Muscle of leg (tissue), 3 donors: ENCODE measurements at regions not wholly inside any gene's neighbourhood (a gene's known extent, or its start where the extent isn't known, plus 50 kb on each side); places are given as distances from the start of the nearest gene placed in this dataset.

Experiments used
- DNase-seq: peaks from one replicate; pipeline ENCODE4 v3.0.0; 2013
- H3K27ac ChIP-seq: one replicate; pipeline ENCODE4 v1.5.1; 2013; ENCODE audit warnings: mild to moderate bottlenecking, low read length, control low read depth
- H3K27me3 ChIP-seq: one replicate; pipeline ENCODE4 v1.6.1; 2013; ENCODE audit warnings: low read length; ENCODE audit not compliant: control insufficient read depth, insufficient read depth
- H3K36me3 ChIP-seq: one replicate; pipeline ENCODE4 v1.6.1; 2013; ENCODE audit warnings: low read length; ENCODE audit not compliant: control insufficient read depth, insufficient read depth
- H3K4me1 ChIP-seq: one replicate; pipeline ENCODE4 v1.6.1; 2013; ENCODE audit warnings: low read length; ENCODE audit not compliant: control insufficient read depth, insufficient read depth
- H3K4me3 ChIP-seq: one replicate; pipeline ENCODE4 v1.5.1; 2013; ENCODE audit warnings: low read length, control low read depth
- H3K9me3 ChIP-seq: replicated peaks from 2 replicates; pipeline ENCODE4 v1.6.1; 2013; ENCODE audit warnings: low read depth, low read length; ENCODE audit not compliant: control insufficient read depth
- WGBS: methylation state at CpG from one replicate; pipeline ENCODE4 v1.1.5; 2013; ENCODE audit warnings: missing lambda C conversion rate; ENCODE audit not compliant: insufficient coverage; 5-methylcytosine and 5-hydroxymethylcytosine counted together

- no peaks in the 10 kb centered on the region for H3K27me3 ChIP-seq
- no peaks in the 10 kb centered on the region for H3K4me1 ChIP-seq
- no CpG with 5 or more reads among the region's 5 CpGs for WGBS
- no peak for DNase-seq
- no peak overlapping the region for H3K4me3 ChIP-seq
- H3K9me3 ChIP-seq: peaks cover 18% of the 10 kb centered on the region
- H3K27ac ChIP-seq: no peak overlapping the region
- no peaks in the 10 kb centered on the region for H3K36me3 ChIP-seq
These were observed 85.4 kb downstream of the ZNF777 start for GRCh38 chr7:149375234-149376008.

GRCh38 chr7:149377386-149377785 is 83.5 kb downstream of the ZNF777 start:
- Histone ChIP-seq H3K9me3 (peaks cover 22% of the 10 kb centered on the region), H3K4me1 (no peaks in the 10 kb centered on the region), H3K27me3 (no peaks in the 10 kb centered on the region), H3K4me3 (no peak overlapping the region), H3K27ac (no peak overlapping the region), H3K36me3 (no peaks in the 10 kb centered on the region)
- no CpG with 5 or more reads among the region's 3 CpGs for WGBS
- no peak for DNase-seq

GRCh38 chr7:149379625-149380024 is 81.2 kb downstream of the ZNF777 start:
- Histone ChIP-seq H3K27me3 (no peaks in the 10 kb centered on the region), H3K4me1 (no peaks in the 10 kb centered on the region), H3K4me3 (no peak overlapping the region), H3K27ac (no peak overlapping the region), H3K9me3 (peaks cover 18% of the 10 kb centered on the region), H3K36me3 (no peaks in the 10 kb centered on the region)
- DNase-seq: no peak
- WGBS: no CpG with 5 or more reads among the region's 1 CpG

GRCh38 chr7:149381245-149381644 is 79.6 kb downstream of the ZNF777 start:
- Histone ChIP-seq H3K4me1 (no peaks in the 10 kb centered on the region), H3K27ac (no peak overlapping the region), H3K36me3 (no peaks in the 10 kb centered on the region), H3K9me3 (peaks cover 18% of the 10 kb centered on the region), H3K27me3 (no peaks in the 10 kb centered on the region), H3K4me3 (no peak overlapping the region)
- 88% methylated on average over 1 of the region's 2 CpGs for WGBS
- no peak for DNase-seq
